CD4-positive, alpha-beta memory T cell (primary cell): ENCODE measurements at regions not wholly inside any gene's neighbourhood (a gene's known extent, or its start where the extent isn't known, plus 50 kb on each side); places are given as distances from the start of the nearest gene placed in this dataset.
"Not testable (repeated sequence)": the region's sequence is repeated elsewhere in the genome, so short reads cannot be mapped to it uniquely, and the experiment has no call there.

Experiments used
- CTCF ChIA-PET: fragments of 350-600 bp; sonication (Branson Sonifier 250); formaldehyde crosslinking; loops from one replicate; lab custom pipeline; 2021; ENCODE audit warnings: inconsistent platforms; ENCODE audit not compliant: partially characterized antibody; lab: Charles Lee
- POLR2A ChIA-PET: fragments of 350-600 bp; sonication (Branson Sonifier 250); formaldehyde crosslinking; loops from one replicate; lab custom pipeline; 2021; ENCODE audit not compliant: partially characterized antibody; lab: Charles Lee
- DNase-seq, 5 donors: peaks; one replicate each; pipeline versions ENCODE4 v3.0.0 to v3.0.0-alpha.2; 2020 to 2022; ENCODE audit warnings: mixed read lengths in 1 of 5
- H3K27ac ChIP-seq: one replicate; pipeline ENCODE4 v1.7.0; 2013; ENCODE audit warnings: low read depth, low read length
- H3K27me3 ChIP-seq: 2 replicates; pipeline ENCODE4 v1.7.0; 2013; ENCODE audit warnings: mild to moderate bottlenecking, low read length, moderate library complexity; ENCODE audit not compliant: insufficient read depth
- H3K36me3 ChIP-seq: 2 replicates; pipeline ENCODE4 v1.7.0; 2013; ENCODE audit warnings: mild to moderate bottlenecking, low read length, moderate library complexity; ENCODE audit not compliant: insufficient read depth
- H3K4me1 ChIP-seq: 2 replicates; pipeline ENCODE4 v1.7.0; 2013; ENCODE audit warnings: mild to moderate bottlenecking, low read length, moderate library complexity; ENCODE audit not compliant: insufficient read depth
- H3K4me3 ChIP-seq, 2 donors: one replicate each; pipeline ENCODE4 v1.7.0; 2013; ENCODE audit warnings: low read length in 2 of 2, mild to moderate bottlenecking in 1 of 2
- H3K9me3 ChIP-seq, 2 donors: one replicate each; pipeline ENCODE4 v1.7.0; 2013; ENCODE audit warnings: low read length in 2 of 2, control low read depth in 1 of 2; ENCODE audit not compliant: control insufficient read depth in 1 of 2
- H3K27ac Mint-ChIP-seq, 7 donors: one replicate each; pipeline ENCODE4 v1.8.0; 2020 to 2021; ENCODE audit warnings: mixed read lengths in 7 of 7, mild to moderate bottlenecking in 6 of 7, inconsistent platforms in 3 of 7, moderate library complexity in 3 of 7
- H3K27me3 Mint-ChIP-seq, 2 donors: one replicate each; pipeline ENCODE4 v1.8.0; 2020 to 2021; ENCODE audit warnings: mixed read lengths in 2 of 2
- H3K36me3 Mint-ChIP-seq, 2 donors: one replicate each; pipeline ENCODE4 v1.8.0; 2020 to 2021; ENCODE audit warnings: mixed read lengths in 2 of 2, inconsistent platforms in 1 of 2, mild to moderate bottlenecking in 1 of 2
- H3K4me1 Mint-ChIP-seq, 4 donors: one replicate each; pipeline ENCODE4 v1.8.0; 2020 to 2021; ENCODE audit warnings: mixed read lengths in 4 of 4, mild to moderate bottlenecking in 1 of 4
- H3K4me3 Mint-ChIP-seq, 8 donors: one replicate each; pipeline ENCODE4 v1.8.0; 2020 to 2021; ENCODE audit warnings: mixed read lengths in 8 of 8, mild to moderate bottlenecking in 7 of 8, moderate library complexity in 6 of 8, inconsistent platforms in 3 of 8
- H3K9me3 Mint-ChIP-seq, 8 donors: one replicate each; pipeline ENCODE4 v1.8.0; 2020 to 2021; ENCODE audit warnings: mixed read lengths in 8 of 8, mild to moderate bottlenecking in 5 of 8, inconsistent platforms in 3 of 8, moderate library complexity in 1 of 8
- intact Hi-C: fragments of 100-400 bp; cut with micrococcal nuclease; formaldehyde crosslinking; loops from one replicate; pipeline ENCODE4 v1.15.1; 2023

- no peaks in the 10 kb centered on the region for H3K27me3 Mint-ChIP-seq
- no peak overlapping the region for H3K27ac ChIP-seq
- no peak overlapping the region for H3K4me3 ChIP-seq
- H3K27me3 ChIP-seq = no peaks in the 10 kb centered on the region
- POLR2A ChIA-PET = no interaction called here
- H3K27ac Mint-ChIP-seq = no peak overlapping the region
- intact Hi-C loops = no loop called here
- H3K9me3 Mint-ChIP-seq = peaks cover 0 to 5% (median 1%) of the 10 kb centered on the region in 8 donors
- H3K4me3 Mint-ChIP-seq = no peak overlapping the region
- H3K9me3 ChIP-seq = no peaks in the 10 kb centered on the region
- H3K4me1 Mint-ChIP-seq = no peaks in the 10 kb centered on the region
- H3K36me3 ChIP-seq = no peaks in the 10 kb centered on the region
- DNase-seq = no peak
- no peaks in the 10 kb centered on the region for H3K36me3 Mint-ChIP-seq
- no peaks in the 10 kb centered on the region for H3K4me1 ChIP-seq
- CTCF ChIA-PET = no interaction called here
Observed at GRCh38 chr9:79083621-79084020, 488.1 kb upstream of the TLE4 start.

DNA sequence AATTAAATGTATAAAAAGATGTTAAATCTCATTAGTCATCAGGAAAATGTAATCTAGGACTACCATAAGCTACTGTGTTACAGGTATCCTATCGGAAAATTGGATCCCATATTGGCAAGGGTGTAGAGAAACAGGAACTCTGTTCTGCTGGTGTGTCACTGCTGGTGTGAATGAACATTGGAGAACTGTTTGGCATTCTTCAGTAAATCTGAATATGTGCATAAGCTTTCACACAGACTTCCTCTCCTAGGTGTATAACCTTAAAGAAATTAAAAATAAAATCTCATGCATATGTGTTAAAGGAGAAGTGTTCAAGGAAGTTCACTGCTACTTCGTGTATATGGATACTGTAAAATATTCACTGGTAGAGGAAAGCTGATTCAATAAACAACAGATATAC, 484.6 kb upstream of the TLE4 start:
- intact Hi-C loops = no loop called here
- no peak for DNase-seq
- H3K36me3 Mint-ChIP-seq = no peaks in the 10 kb centered on the region
- no peaks in the 10 kb centered on the region for H3K36me3 ChIP-seq
- H3K9me3 ChIP-seq = no peaks in the 10 kb centered on the region
- no peak overlapping the region for H3K27ac Mint-ChIP-seq
- no peaks in the 10 kb centered on the region for H3K27me3 Mint-ChIP-seq
- no peaks in the 10 kb centered on the region for H3K4me1 Mint-ChIP-seq
- H3K4me3 ChIP-seq = no peak overlapping the region
- ChIA-PET CTCF (no interaction called here), POLR2A (no interaction called here)
- no peak overlapping the region for H3K27ac ChIP-seq
- peaks cover 0 to 7% (median 3%) of the 10 kb centered on the region in 8 donors for H3K9me3 Mint-ChIP-seq
- H3K27me3 ChIP-seq = no peaks in the 10 kb centered on the region
- no peaks in the 10 kb centered on the region for H3K4me1 ChIP-seq
- H3K4me3 Mint-ChIP-seq = no peak overlapping the region

DNA sequence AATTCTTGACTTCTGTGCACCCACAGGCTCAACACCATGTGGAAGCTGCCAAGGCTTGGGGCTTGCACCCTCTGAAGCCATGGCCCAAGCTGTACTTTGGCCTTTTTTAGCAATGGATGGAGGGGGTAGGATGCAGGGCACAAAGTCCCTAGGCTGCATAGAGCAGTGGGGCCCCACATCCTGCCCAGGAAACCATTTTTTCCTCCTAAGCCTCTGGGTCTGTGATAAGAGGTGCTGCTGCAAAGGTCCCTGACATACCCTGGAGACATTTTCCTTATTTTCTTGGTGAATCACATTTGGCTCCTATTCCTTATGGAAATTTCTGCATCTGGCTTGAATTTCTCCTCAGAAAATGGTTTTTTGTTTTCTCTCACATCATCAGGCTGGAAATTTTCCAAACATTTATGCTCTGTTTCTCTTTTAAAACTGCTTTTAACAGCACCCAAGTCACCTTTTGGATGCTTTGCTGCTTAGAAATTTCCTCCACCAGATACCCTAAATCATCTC, 482.7 kb upstream of the TLE4 start:
- Histone ChIP-seq H3K4me3 (no peak overlapping the region), H3K9me3 (no peaks in the 10 kb centered on the region), H3K27ac (no peak overlapping the region), H3K36me3 (no peaks in the 10 kb centered on the region), H3K27me3 (no peaks in the 10 kb centered on the region), H3K4me1 (no peaks in the 10 kb centered on the region)
- Mint-ChIP-seq H3K27ac (no peak overlapping the region), H3K27me3 (no peaks in the 10 kb centered on the region), H3K36me3 (no peaks in the 10 kb centered on the region), H3K9me3 (peaks cover 0 to 7% (median 1%) of the 10 kb centered on the region in 8 donors), H3K4me3 (no peak overlapping the region), H3K4me1 (no peaks in the 10 kb centered on the region)
- intact Hi-C loops = no loop called here
- ChIA-PET POLR2A (no interaction called here), CTCF (no interaction called here)
- no peak for DNase-seq

DNA sequence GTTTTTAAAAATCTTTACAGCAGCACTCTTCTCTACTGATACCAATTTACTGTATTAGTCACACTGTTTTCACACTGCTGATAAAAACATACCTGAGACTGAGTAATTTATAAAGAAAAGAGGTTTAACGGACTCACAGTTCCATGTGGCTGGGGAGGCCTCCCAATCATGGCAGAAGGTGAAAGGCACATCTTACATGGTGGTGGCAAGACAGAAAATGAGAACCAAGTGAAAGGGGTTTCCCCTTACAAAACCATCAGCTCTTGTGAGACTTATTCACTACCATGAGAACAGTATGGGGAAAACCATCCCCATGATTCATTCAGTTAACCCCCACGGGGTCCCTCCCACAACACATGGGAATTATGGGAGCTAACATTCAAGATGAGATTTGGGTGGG, 481.9 kb upstream of the TLE4 start:
- H3K27ac Mint-ChIP-seq, H3K4me1 ChIP-seq, H3K9me3 Mint-ChIP-seq, CTCF ChIA-PET, H3K4me1 Mint-ChIP-seq, intact Hi-C loops, H3K27ac ChIP-seq, H3K36me3 ChIP-seq, H3K27me3 Mint-ChIP-seq, POLR2A ChIA-PET, H3K36me3 Mint-ChIP-seq, H3K4me3 Mint-ChIP-seq, DNase-seq, H3K27me3 ChIP-seq, H3K9me3 ChIP-seq, H3K4me3 ChIP-seq: not testable (repeated sequence)

DNA sequence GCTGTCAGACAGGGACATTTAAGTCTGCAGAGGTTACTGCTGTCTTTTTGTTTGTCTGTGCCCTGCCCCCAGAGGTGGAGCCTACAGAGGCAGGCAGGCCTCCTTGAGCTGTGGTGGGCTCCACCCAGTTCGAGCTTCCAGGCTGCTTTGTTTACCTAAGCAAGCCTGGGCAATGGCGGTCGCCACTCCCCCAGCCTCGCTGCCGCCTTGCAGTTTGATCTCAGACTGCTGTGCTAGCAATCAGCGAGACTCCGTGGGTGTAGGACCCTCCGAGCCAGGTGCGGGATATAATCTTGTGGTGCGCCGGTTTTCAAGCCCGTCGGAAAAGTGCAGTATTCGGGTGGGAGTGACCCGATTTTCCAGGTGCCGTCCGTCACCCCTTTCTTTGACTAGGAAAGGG, 468.5 kb upstream of the TLE4 start:
- H3K4me1 ChIP-seq, H3K4me3 Mint-ChIP-seq, H3K27ac Mint-ChIP-seq, H3K27ac ChIP-seq, CTCF ChIA-PET, H3K4me3 ChIP-seq, H3K27me3 ChIP-seq, H3K27me3 Mint-ChIP-seq, H3K4me1 Mint-ChIP-seq, H3K36me3 Mint-ChIP-seq, DNase-seq, POLR2A ChIA-PET, intact Hi-C loops, H3K9me3 ChIP-seq, H3K36me3 ChIP-seq: not testable (repeated sequence)
- peaks cover 0 to 10% (median 4%) of the 10 kb centered on the region in 8 donors for H3K9me3 Mint-ChIP-seq

DNA sequence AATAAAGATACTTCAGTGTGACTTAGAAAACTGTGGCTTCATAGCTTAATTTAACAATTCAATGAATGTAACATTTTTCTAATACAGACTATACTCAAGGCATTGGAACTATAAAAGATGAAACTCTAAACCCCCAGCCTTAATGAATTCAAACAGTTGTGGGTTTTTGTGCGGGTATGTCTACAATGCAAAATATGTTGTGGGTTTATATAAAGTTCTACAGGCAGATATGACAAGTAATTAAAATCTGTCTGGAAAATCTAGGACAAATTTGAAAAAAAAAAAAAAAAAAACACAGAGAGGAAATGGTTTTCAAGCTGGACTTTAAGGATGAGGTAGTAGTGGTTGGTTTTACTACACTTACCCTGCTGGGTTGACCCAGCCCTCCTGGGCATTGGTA, 467.5 kb upstream of the TLE4 start:
- intact Hi-C loops = no loop called here

GRCh38 chr9:79104951-79105350, 466.8 kb upstream of the TLE4 start:
- Histone ChIP-seq H3K4me1 (no peaks in the 10 kb centered on the region), H3K27ac (no peak overlapping the region), H3K9me3 (no peaks in the 10 kb centered on the region), H3K36me3 (no peaks in the 10 kb centered on the region), H3K4me3 (no peak overlapping the region), H3K27me3 (no peaks in the 10 kb centered on the region)
- DNase-seq = no peak
- no peaks in the 10 kb centered on the region for H3K4me1 Mint-ChIP-seq
- peaks cover 0 to 11% (median 4%) of the 10 kb centered on the region in 8 donors for H3K9me3 Mint-ChIP-seq
- H3K27me3 Mint-ChIP-seq = no peaks in the 10 kb centered on the region
- ChIA-PET POLR2A (no interaction called here), CTCF (no interaction called here)
- no peaks in the 10 kb centered on the region for H3K36me3 Mint-ChIP-seq
- intact Hi-C loops = no loop called here
- H3K27ac Mint-ChIP-seq = no peak overlapping the region
- no peak overlapping the region for H3K4me3 Mint-ChIP-seq

More for the DNA sequence above, 467.5 kb upstream of the TLE4 start:
- Mint-ChIP-seq H3K4me3 (no peak overlapping the region), H3K9me3 (peaks cover 0 to 11% (median 4%) of the 10 kb centered on the region in 8 donors), H3K4me1 (no peaks in the 10 kb centered on the region), H3K36me3 (no peaks in the 10 kb centered on the region), H3K27ac (no peak overlapping the region), H3K27me3 (no peaks in the 10 kb centered on the region)
- ChIA-PET POLR2A (no interaction called here), CTCF (no interaction called here)
- no peak overlapping the region for H3K27ac ChIP-seq
- H3K4me3 ChIP-seq = no peak overlapping the region
- no peaks in the 10 kb centered on the region for H3K27me3 ChIP-seq
- no peak for DNase-seq
- H3K4me1 ChIP-seq = no peaks in the 10 kb centered on the region
- H3K36me3 ChIP-seq = no peaks in the 10 kb centered on the region
- no peaks in the 10 kb centered on the region for H3K9me3 ChIP-seq
